MM.1S (cell line): ENCODE measurements at regions not wholly inside any gene's neighbourhood (a gene's known extent, or its start where the extent isn't known, plus 50 kb on each side); places are given as distances from the start of the nearest gene placed in this dataset.

Experiments used
- DNase-seq: peaks from one replicate; pipeline ENCODE4 v3.0.0-alpha.2; 2015
- H2AFZ ChIP-seq: fragments of 300-600 bp; sonication (generic); 2 replicates; pipeline ENCODE4 v1.6.0; 2016; ENCODE audit warnings: antibody characterized with exemption, low read length
- H3F3A ChIP-seq: fragments of 300-600 bp; sonication (generic); 2 replicates; pipeline ENCODE4 v1.6.1; 2016; ENCODE audit warnings: mild to moderate bottlenecking, antibody characterized with exemption, low read length, moderate library complexity, mixed read lengths; ENCODE audit not compliant: insufficient read depth
- H3K27ac ChIP-seq: fragments of 300-600 bp; sonication (generic); 2 replicates; pipeline ENCODE4 v1.5.1; 2016; ENCODE audit warnings: mild to moderate bottlenecking, low read length
- H3K27me3 ChIP-seq: fragments of 300-600 bp; sonication (generic); replicated peaks from 2 replicates; pipeline ENCODE4 v1.6.0; 2016; ENCODE audit warnings: low read length; ENCODE audit not compliant: insufficient read depth
- H3K36me3 ChIP-seq: fragments of 300-600 bp; sonication (generic); replicated peaks from 2 replicates; pipeline ENCODE4 v1.6.1; 2016; ENCODE audit warnings: mild to moderate bottlenecking, low read length, mixed read lengths; ENCODE audit not compliant: insufficient read depth
- H3K4me1 ChIP-seq: fragments of 300-600 bp; sonication (generic); 2 replicates; pipeline ENCODE4 v1.6.1; 2016; ENCODE audit warnings: low read length, mixed read lengths
- H3K4me2 ChIP-seq: fragments of 300-600 bp; sonication (generic); 2 replicates; pipeline ENCODE4 v1.6.0; 2016; ENCODE audit warnings: low read depth, low read length
- H3K4me3 ChIP-seq: fragments of 300-600 bp; sonication (generic); 2 replicates; pipeline ENCODE4 v1.5.1; 2016; ENCODE audit warnings: low read length, mixed read lengths
- H3K79me2 ChIP-seq: fragments of 300-600 bp; sonication (generic); 2 replicates; pipeline ENCODE4 v1.6.1; 2016; ENCODE audit warnings: mixed run types, low read length, mixed read lengths
- H3K9ac ChIP-seq: fragments of 300-600 bp; sonication (generic); 2 replicates; pipeline ENCODE4 v1.6.1; 2016; ENCODE audit warnings: low read length, mixed read lengths
- H3K9me2 ChIP-seq: fragments of 300-600 bp; sonication (generic); replicated peaks from 2 replicates; pipeline ENCODE4 v1.6.1; 2016; ENCODE audit warnings: mild to moderate bottlenecking, low read length, mixed read lengths; ENCODE audit not compliant: insufficient read depth
- H3K9me3 ChIP-seq: fragments of 300-600 bp; sonication (generic); replicated peaks from 2 replicates; pipeline ENCODE4 v1.6.1; 2016; ENCODE audit warnings: mild to moderate bottlenecking, low read length, mixed read lengths; ENCODE audit not compliant: insufficient read depth
- H4K20me1 ChIP-seq: fragments of 300-600 bp; sonication (generic); 2 replicates; pipeline ENCODE4 v1.6.1; 2016; ENCODE audit warnings: mild to moderate bottlenecking, low read length, moderate library complexity, mixed read lengths; ENCODE audit not compliant: insufficient read depth
- CTCF ChIP-seq: fragments of 300-600 bp; sonication (generic); IDR thresholded peaks from 2 replicates; pipeline ENCODE4 v1.5.1; 2016; ENCODE audit warnings: antibody characterized with exemption, low read length, mixed read lengths
- EZH2 ChIP-seq: fragments of 300-600 bp; sonication (generic); optimal IDR thresholded peaks from 2 replicates; pipeline ENCODE3; 2017; ENCODE audit warnings: low read depth, mild to moderate bottlenecking, antibody characterized with exemption, low read length, mixed read lengths
- EZH2phosphoT487 ChIP-seq: fragments of 300-600 bp; sonication (generic); IDR thresholded peaks from 2 replicates; pipeline ENCODE4 v1.6.1; 2018; ENCODE audit warnings: antibody characterized with exemption, low read length

- H3K4me3 ChIP-seq = no peak overlapping the region
- H3K4me2 ChIP-seq = no peak overlapping the region
- no peaks in the 10 kb centered on the region for H3K36me3 ChIP-seq
- H4K20me1 ChIP-seq = no peaks in the 10 kb centered on the region
- no peaks in the 10 kb centered on the region for H3F3A ChIP-seq
- H3K27me3 ChIP-seq = no peaks in the 10 kb centered on the region
- DNase-seq = no peak
- H3K79me2 ChIP-seq = no peaks in the 10 kb centered on the region
- no peak overlapping the region for H3K9ac ChIP-seq
- H3K4me1 ChIP-seq = no peaks in the 10 kb centered on the region
- no peak overlapping the region for H2AFZ ChIP-seq
- no peak overlapping the region for H3K27ac ChIP-seq
- H3K9me3 ChIP-seq = no peaks in the 10 kb centered on the region
- H3K9me2 ChIP-seq = no peaks in the 10 kb centered on the region
- no peak for TF ChIP-seq EZH2phosphoT487
- TF ChIP-seq CTCF = no peak
- TF ChIP-seq EZH2 = no peak
Measured at GRCh38 chr2:14978845-14979244, 346.3 kb downstream of the LRATD1 start.

GRCh38 chr2:14982790-14983189 is 350.3 kb downstream of the LRATD1 start:
- Histone ChIP-seq H2AFZ (no peak overlapping the region), H3K9me2 (no peaks in the 10 kb centered on the region), H3K9ac (no peak overlapping the region), H3K9me3 (no peaks in the 10 kb centered on the region), H4K20me1 (no peaks in the 10 kb centered on the region), H3K4me1 (no peaks in the 10 kb centered on the region), H3K4me3 (no peak overlapping the region), H3F3A (no peaks in the 10 kb centered on the region), H3K4me2 (no peak overlapping the region), H3K36me3 (no peaks in the 10 kb centered on the region), H3K79me2 (no peaks in the 10 kb centered on the region), H3K27ac (no peak overlapping the region), H3K27me3 (no peaks in the 10 kb centered on the region)
- DNase-seq = no peak
- TF ChIP-seq EZH2phosphoT487 = no peak
- TF ChIP-seq EZH2 = no peak
- TF ChIP-seq CTCF = no peak

GRCh38 chr2:14988600-14988999 is 356.1 kb downstream of the LRATD1 start:
- H3K4me2 ChIP-seq = no peak overlapping the region
- no peaks in the 10 kb centered on the region for H3K27me3 ChIP-seq
- no peak overlapping the region for H3K4me3 ChIP-seq
- H3K36me3 ChIP-seq = no peaks in the 10 kb centered on the region
- no peak overlapping the region for H3K27ac ChIP-seq
- no peaks in the 10 kb centered on the region for H3K79me2 ChIP-seq
- no peak overlapping the region for H2AFZ ChIP-seq
- H3K9ac ChIP-seq = no peak overlapping the region
- no peaks in the 10 kb centered on the region for H3K9me2 ChIP-seq
- no peaks in the 10 kb centered on the region for H3K4me1 ChIP-seq
- no peak for DNase-seq
- no peaks in the 10 kb centered on the region for H4K20me1 ChIP-seq
- TF ChIP-seq CTCF (no peak), EZH2 (no peak), EZH2phosphoT487 (no peak)
- no peaks in the 10 kb centered on the region for H3F3A ChIP-seq
- H3K9me3 ChIP-seq = no peaks in the 10 kb centered on the region

- no peak for TF ChIP-seq EZH2phosphoT487
- TF ChIP-seq EZH2 = no peak
- TF ChIP-seq CTCF = no peak
- Histone ChIP-seq H3K9me2 (no peaks in the 10 kb centered on the region), H3K9ac (no peak overlapping the region), H3K4me1 (no peaks in the 10 kb centered on the region), H2AFZ (no peak overlapping the region), H3K27ac (no peak overlapping the region), H3K27me3 (no peaks in the 10 kb centered on the region), H3K4me3 (no peak overlapping the region), H4K20me1 (no peaks in the 10 kb centered on the region), H3K9me3 (no peaks in the 10 kb centered on the region), H3K4me2 (no peak overlapping the region), H3F3A (no peaks in the 10 kb centered on the region), H3K36me3 (no peaks in the 10 kb centered on the region), H3K79me2 (no peaks in the 10 kb centered on the region)
- DNase-seq = no peak
Measured at GRCh38 chr2:14991723-14992122, 359.2 kb downstream of the LRATD1 start.
